SJCRH30 (cell line): ENCODE measurements at regions not wholly inside any gene's neighbourhood (a gene's known extent, or its start where the extent isn't known, plus 50 kb on each side); places are given as distances from the start of the nearest gene placed in this dataset.

ENCODE experiments used
- DNase-seq, 2 experiments: peaks; one replicate each; pipeline ENCODE4 v3.0.0-alpha.2; 2015 to 2020
- H3K27ac ChIP-seq: fragments of 250-450 bp; sonication (Bioruptor Pico); 2 replicates; pipeline ENCODE4 v1.5.1; 2020; ENCODE audit warnings: mild to moderate bottlenecking, moderate library complexity
- H3K27me3 ChIP-seq: fragments of 250-450 bp; sonication (Bioruptor Pico); 2 replicates; pipeline ENCODE4 v1.5.1; 2020; ENCODE audit warnings: mild to moderate bottlenecking, moderate library complexity
- H3K36me3 ChIP-seq: fragments of 250-450 bp; sonication (Bioruptor Pico); 2 replicates; pipeline ENCODE4 v1.5.1; 2020; ENCODE audit warnings: mild to moderate bottlenecking, moderate library complexity
- H3K4me1 ChIP-seq: fragments of 250-450 bp; sonication (Bioruptor Pico); 2 replicates; pipeline ENCODE4 v1.5.1; 2020; ENCODE audit warnings: mild to moderate bottlenecking, moderate library complexity
- H3K4me3 ChIP-seq: fragments of 250-450 bp; sonication (Bioruptor Pico); 2 replicates; pipeline ENCODE4 v1.5.1; 2020; ENCODE audit warnings: mild to moderate bottlenecking, moderate library complexity
- H3K9me3 ChIP-seq: fragments of 250-450 bp; sonication (Bioruptor Pico); replicated peaks from 2 replicates; pipeline ENCODE4 v1.5.1; 2020; ENCODE audit warnings: mild to moderate bottlenecking, moderate library complexity

- H3K9me3 ChIP-seq = no peaks in the 10 kb centered on the region
- no peaks in the 10 kb centered on the region for H3K36me3 ChIP-seq
- H3K27ac ChIP-seq = no peak overlapping the region
- no peak overlapping the region for H3K4me3 ChIP-seq
- H3K27me3 ChIP-seq = no peaks in the 10 kb centered on the region
- DNase-seq = no peak
- no peaks in the 10 kb centered on the region for H3K4me1 ChIP-seq
Measured at GRCh38 chr4:14321723-14322122, 680.6 kb upstream of the CPEB2 start.

GRCh38 chr4:14323191-14323590 lies 679.1 kb upstream of the CPEB2 start:
- Histone ChIP-seq H3K4me1 (no peaks in the 10 kb centered on the region), H3K27me3 (no peaks in the 10 kb centered on the region)
- DNase-seq = no peak

GRCh38 chr4:14329228-14329627 lies 673.1 kb upstream of the CPEB2 start:
- Histone ChIP-seq H3K4me1 (no peaks in the 10 kb centered on the region), H3K27me3 (no peaks in the 10 kb centered on the region), H3K4me3 (no peak overlapping the region), H3K36me3 (no peaks in the 10 kb centered on the region), H3K27ac (no peak overlapping the region), H3K9me3 (no peaks in the 10 kb centered on the region)
- DNase-seq = no peak

More at GRCh38 chr4:14323191-14323590, 679.1 kb upstream of the CPEB2 start:
- no peaks in the 10 kb centered on the region for H3K36me3 ChIP-seq
- H3K27ac ChIP-seq = no peak overlapping the region
- H3K9me3 ChIP-seq = no peaks in the 10 kb centered on the region
- no peak overlapping the region for H3K4me3 ChIP-seq

GRCh38 chr4:14333616-14334015 lies 668.7 kb upstream of the CPEB2 start:
- Histone ChIP-seq H3K9me3 (no peaks in the 10 kb centered on the region), H3K27ac (no peak overlapping the region), H3K4me1 (no peaks in the 10 kb centered on the region), H3K4me3 (no peak overlapping the region), H3K27me3 (no peaks in the 10 kb centered on the region; the same call in 1 of the 2 replicates), H3K36me3 (no peaks in the 10 kb centered on the region)
- no peak for DNase-seq

- Histone ChIP-seq H3K27me3 (no peaks in the 10 kb centered on the region; the same call in 1 of the 2 replicates), H3K4me1 (no peaks in the 10 kb centered on the region), H3K27ac (no peak overlapping the region), H3K36me3 (no peaks in the 10 kb centered on the region), H3K9me3 (no peaks in the 10 kb centered on the region), H3K4me3 (no peak overlapping the region)
- no peak for DNase-seq
Measured at GRCh38 chr4:14334166-14334565, 668.1 kb upstream of the CPEB2 start.

- no peak for DNase-seq
- Histone ChIP-seq H3K27ac (no peak overlapping the region), H3K9me3 (no peaks in the 10 kb centered on the region), H3K4me1 (no peaks in the 10 kb centered on the region), H3K36me3 (no peaks in the 10 kb centered on the region), H3K27me3 (no peaks in the 10 kb centered on the region; the same call in 1 of the 2 replicates), H3K4me3 (no peak overlapping the region)
Measured at GRCh38 chr4:14335872-14336271, 666.4 kb upstream of the CPEB2 start.

- Histone ChIP-seq H3K4me1 (no peaks in the 10 kb centered on the region), H3K4me3 (no peak overlapping the region), H3K27me3 (no peaks in the 10 kb centered on the region; the same call in none of the 2 replicates), H3K27ac (no peak overlapping the region), H3K9me3 (no peaks in the 10 kb centered on the region), H3K36me3 (no peaks in the 10 kb centered on the region)
- DNase-seq = no peak
Measured at GRCh38 chr4:14336656-14337055, 665.6 kb upstream of the CPEB2 start.

- Histone ChIP-seq H3K9me3 (no peaks in the 10 kb centered on the region), H3K36me3 (no peaks in the 10 kb centered on the region), H3K27me3 (no peaks in the 10 kb centered on the region; the same call in none of the 2 replicates), H3K27ac (no peak overlapping the region), H3K4me3 (no peak overlapping the region), H3K4me1 (no peaks in the 10 kb centered on the region)
- no peak for DNase-seq
Measured at GRCh38 chr4:14337892-14338584, 664.2 kb upstream of the CPEB2 start.

- Histone ChIP-seq H3K36me3 (no peaks in the 10 kb centered on the region), H3K4me3 (no peak overlapping the region), H3K9me3 (no peaks in the 10 kb centered on the region), H3K4me1 (no peaks in the 10 kb centered on the region), H3K27me3 (no peaks in the 10 kb centered on the region; the same call in none of the 2 replicates), H3K27ac (no peak overlapping the region)
- DNase-seq = no peak
Measured at GRCh38 chr4:14338585-14339265, 663.6 kb upstream of the CPEB2 start.

GRCh38 chr4:14339715-14340114 lies 662.6 kb upstream of the CPEB2 start:
- no peak overlapping the region for H3K27ac ChIP-seq
- H3K4me3 ChIP-seq = no peak overlapping the region
- H3K9me3 ChIP-seq = no peaks in the 10 kb centered on the region
- H3K27me3 ChIP-seq = no peaks in the 10 kb centered on the region; the same call in none of the 2 replicates
- no peaks in the 10 kb centered on the region for H3K36me3 ChIP-seq
- no peaks in the 10 kb centered on the region for H3K4me1 ChIP-seq
- no peak for DNase-seq

- H3K4me1 ChIP-seq = no peaks in the 10 kb centered on the region
- H3K27me3 ChIP-seq = no peaks in the 10 kb centered on the region; the same call in none of the 2 replicates
- no peak overlapping the region for H3K27ac ChIP-seq
- H3K36me3 ChIP-seq = no peaks in the 10 kb centered on the region
- no peak for DNase-seq
- H3K9me3 ChIP-seq = no peaks in the 10 kb centered on the region
- no peak overlapping the region for H3K4me3 ChIP-seq
Measured at GRCh38 chr4:14340321-14340720, 662.0 kb upstream of the CPEB2 start.

GRCh38 chr4:14343961-14344360 lies 658.3 kb upstream of the CPEB2 start:
- Histone ChIP-seq H3K9me3 (no peaks in the 10 kb centered on the region), H3K4me1 (no peaks in the 10 kb centered on the region), H3K27me3 (no peaks in the 10 kb centered on the region; the same call in none of the 2 replicates), H3K27ac (no peak overlapping the region), H3K4me3 (no peak overlapping the region), H3K36me3 (no peaks in the 10 kb centered on the region)
- DNase-seq = no peak

GRCh38 chr4:14345356-14345775 lies 656.9 kb upstream of the CPEB2 start:
- no peaks in the 10 kb centered on the region; the same call in none of the 2 replicates for H3K27me3 ChIP-seq
- no peak for DNase-seq
- no peaks in the 10 kb centered on the region for H3K9me3 ChIP-seq
- H3K27ac ChIP-seq = no peak overlapping the region
- no peaks in the 10 kb centered on the region for H3K4me1 ChIP-seq
- H3K4me3 ChIP-seq = no peak overlapping the region
- H3K36me3 ChIP-seq = no peaks in the 10 kb centered on the region

GRCh38 chr4:14347526-14347925 lies 654.8 kb upstream of the CPEB2 start:
- H3K36me3 ChIP-seq = no peaks in the 10 kb centered on the region
- no peak overlapping the region for H3K4me3 ChIP-seq
- no peak overlapping the region for H3K27ac ChIP-seq
- no peaks in the 10 kb centered on the region; the same call in 1 of the 2 replicates for H3K27me3 ChIP-seq
- DNase-seq = no peak
- no peaks in the 10 kb centered on the region for H3K4me1 ChIP-seq
- no peaks in the 10 kb centered on the region for H3K9me3 ChIP-seq

GRCh38 chr4:14348506-14348905 lies 653.8 kb upstream of the CPEB2 start:
- H3K4me1 ChIP-seq = no peaks in the 10 kb centered on the region
- H3K27me3 ChIP-seq = no peaks in the 10 kb centered on the region; the same call in 1 of the 2 replicates
- no peak overlapping the region for H3K27ac ChIP-seq
- no peaks in the 10 kb centered on the region for H3K36me3 ChIP-seq
- no peaks in the 10 kb centered on the region for H3K9me3 ChIP-seq
- no peak for DNase-seq
- H3K4me3 ChIP-seq = no peak overlapping the region
